Body of pancreas (tissue), 4 donors: ENCODE measurements at regions not wholly inside any gene's neighbourhood (a gene's known extent, or its start where the extent isn't known, plus 50 kb on each side); places are given as distances from the start of the nearest gene placed in this dataset.

Source experiments
- ATAC-seq: fragments of 150-250 bp; one replicate; pipeline ENCODE4 v1.9.1; 2016
- DNase-seq, 4 donors: peaks; one replicate each; pipeline ENCODE4 v3.0.0-alpha.2; 2019
- H3K27ac ChIP-seq, 4 donors: fragments of 200-600 bp; sonication (generic); 1 replicate in 3 of 4; 2 replicates in 1 of 4; pipeline versions ENCODE4 v1.5.1 to v1.6.1; 2016 to 2019; ENCODE audit warnings: mild to moderate bottlenecking in 1 of 4, mixed read lengths in 1 of 4, moderate library complexity in 1 of 4
- H3K27me3 ChIP-seq, 2 donors: fragments of 200-600 bp; sonication (generic); one replicate each; pipeline ENCODE4 v1.6.0; 2016; ENCODE audit warnings: mild to moderate bottlenecking in 1 of 2
- H3K36me3 ChIP-seq, 2 donors: fragments of 200-600 bp; sonication (generic); replicated peaks in 1 of 2; 2 replicates each; pipeline ENCODE4 v1.5.1; 2016; ENCODE audit warnings: low read depth in 2 of 2; ENCODE audit not compliant: insufficient read depth in 1 of 2
- H3K4me1 ChIP-seq: fragments of 200-600 bp; sonication (generic); one replicate; pipeline ENCODE4 v1.6.0; 2016
- H3K4me3 ChIP-seq, 2 donors: fragments of 200-600 bp; sonication (generic); 1 replicate in 1 of 2; 2 replicates in 1 of 2; pipeline ENCODE4 v1.5.1; 2016 to 2019
- H3K9me3 ChIP-seq, 3 donors: fragments of 200-600 bp; sonication (generic); 1 replicate in 2 of 3; 2 replicates in 1 of 3; pipeline ENCODE4 v1.5.1; 2016
- POLR2A ChIP-seq, 3 donors: fragments of 450-650 bp; IDR thresholded peaks; one replicate each; pipeline ENCODE4 v1.6.1; 2016; ENCODE audit warnings: antibody characterized with exemption in 3 of 3, mild to moderate bottlenecking in 2 of 3
- WGBS, 2 donors: methylation state at CpG; one replicate each; pipeline ENCODE4 v1.1.5; 2017; 5-methylcytosine and 5-hydroxymethylcytosine counted together
- intact Hi-C: fragments of 100-400 bp; cut with DNase I; formaldehyde crosslinking; loops from one replicate; pipeline ENCODE4 v1.15.1; 2023
- TF ChIP-seq, protein P1 (sequence below), 7 experiments: fragments of 450-650 bp in 4 of 7; fragments of 200-600 bp in 3 of 7; sonication (generic) in 3 of 7; IDR thresholded peaks; one replicate each; pipeline ENCODE4 v1.5.1; 2016 to 2019; ENCODE audit warnings: antibody characterized with exemption in 7 of 7

GRCh38 chr11:98835335-98835734 is 185.4 kb upstream of the CNTN5 start:
- 20 to 34% methylated on average over 2 of the region's 2 CpGs for WGBS, 2 donors
- no peak for ATAC-seq
- DNase-seq, result no peak
- intact Hi-C loops, result no loop called here
- Histone ChIP-seq H3K27ac (no peak overlapping the region), H3K4me1 (no peaks in the 10 kb centered on the region), H3K36me3 (no peaks in the 10 kb centered on the region), H3K9me3 (no peaks in the 10 kb centered on the region), H3K4me3 (no peak overlapping the region), H3K27me3 (no peaks in the 10 kb centered on the region)
- no peak for TF ChIP-seq POLR2A (IDR thresholded peaks at IDR 0.05)
- TF ChIP-seq, protein P1, sequence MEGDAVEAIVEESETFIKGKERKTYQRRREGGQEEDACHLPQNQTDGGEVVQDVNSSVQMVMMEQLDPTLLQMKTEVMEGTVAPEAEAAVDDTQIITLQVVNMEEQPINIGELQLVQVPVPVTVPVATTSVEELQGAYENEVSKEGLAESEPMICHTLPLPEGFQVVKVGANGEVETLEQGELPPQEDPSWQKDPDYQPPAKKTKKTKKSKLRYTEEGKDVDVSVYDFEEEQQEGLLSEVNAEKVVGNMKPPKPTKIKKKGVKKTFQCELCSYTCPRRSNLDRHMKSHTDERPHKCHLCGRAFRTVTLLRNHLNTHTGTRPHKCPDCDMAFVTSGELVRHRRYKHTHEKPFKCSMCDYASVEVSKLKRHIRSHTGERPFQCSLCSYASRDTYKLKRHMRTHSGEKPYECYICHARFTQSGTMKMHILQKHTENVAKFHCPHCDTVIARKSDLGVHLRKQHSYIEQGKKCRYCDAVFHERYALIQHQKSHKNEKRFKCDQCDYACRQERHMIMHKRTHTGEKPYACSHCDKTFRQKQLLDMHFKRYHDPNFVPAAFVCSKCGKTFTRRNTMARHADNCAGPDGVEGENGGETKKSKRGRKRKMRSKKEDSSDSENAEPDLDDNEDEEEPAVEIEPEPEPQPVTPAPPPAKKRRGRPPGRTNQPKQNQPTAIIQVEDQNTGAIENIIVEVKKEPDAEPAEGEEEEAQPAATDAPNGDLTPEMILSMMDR (IDR thresholded peaks at IDR 0.05), result no peak

DNA sequence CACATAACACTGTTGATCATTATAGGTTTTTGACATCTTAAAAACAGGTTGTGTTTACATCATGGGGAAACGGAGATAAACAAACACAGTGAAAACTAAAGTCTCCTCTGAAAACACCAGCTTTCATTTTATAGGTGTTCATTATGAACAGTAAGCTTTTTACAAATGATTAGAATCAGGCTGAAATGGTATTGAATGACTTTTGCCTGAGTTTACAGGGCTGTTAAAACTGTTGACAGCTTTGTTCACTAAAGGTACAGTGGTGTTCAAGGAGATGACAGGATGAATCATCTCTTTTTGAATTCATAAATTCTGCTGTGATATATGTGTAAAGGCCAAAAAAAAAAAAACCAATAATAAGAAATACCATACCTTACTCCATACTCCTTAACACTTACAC is 184.6 kb upstream of the CNTN5 start:
- TF ChIP-seq, protein P1 (IDR thresholded peaks at IDR 0.05), result no peak
- no peak for TF ChIP-seq POLR2A (IDR thresholded peaks at IDR 0.05)
- H3K36me3 ChIP-seq, result no peaks in the 10 kb centered on the region
- no peaks in the 10 kb centered on the region for H3K9me3 ChIP-seq
- ATAC-seq, result no peak
- WGBS, 2 donors, result 30 to 39% methylated on average over 1 of the region's 1 CpG
- intact Hi-C loops, result no loop called here
- H3K27me3 ChIP-seq, result no peaks in the 10 kb centered on the region
- DNase-seq, result no peak
- no peaks in the 10 kb centered on the region for H3K4me1 ChIP-seq
- H3K27ac ChIP-seq, result no peak overlapping the region
- no peak overlapping the region for H3K4me3 ChIP-seq

GRCh38 chr11:98842187-98842586 is 178.6 kb upstream of the CNTN5 start:
- DNase-seq (no peak), ATAC-seq (no peak)
- no peaks in the 10 kb centered on the region for H3K9me3 ChIP-seq
- no peak overlapping the region for H3K27ac ChIP-seq
- TF ChIP-seq, protein P1 (IDR thresholded peaks at IDR 0.05), result no peak
- TF ChIP-seq POLR2A (IDR thresholded peaks at IDR 0.05), result no peak
- no peak overlapping the region for H3K4me3 ChIP-seq
- intact Hi-C loops, result no loop called here
- no peaks in the 10 kb centered on the region for H3K4me1 ChIP-seq
- H3K36me3 ChIP-seq, result no peaks in the 10 kb centered on the region
- no peaks in the 10 kb centered on the region for H3K27me3 ChIP-seq

GRCh38 chr11:98862169-98862568 is 158.6 kb upstream of the CNTN5 start:
- Histone ChIP-seq H3K36me3 (no peaks in the 10 kb centered on the region), H3K4me1 (no peaks in the 10 kb centered on the region), H3K9me3 (no peaks in the 10 kb centered on the region), H3K27ac (no peak overlapping the region), H3K4me3 (no peak overlapping the region), H3K27me3 (no peaks in the 10 kb centered on the region)
- no peak for ATAC-seq
- 49 to 54% methylated on average over 5 of the region's 5 CpGs for WGBS, 2 donors
- intact Hi-C loops, result no loop called here
- DNase-seq, result no peak
- TF ChIP-seq POLR2A (IDR thresholded peaks at IDR 0.05), result no peak
- TF ChIP-seq, protein P1 (IDR thresholded peaks at IDR 0.05), result no peak

DNA sequence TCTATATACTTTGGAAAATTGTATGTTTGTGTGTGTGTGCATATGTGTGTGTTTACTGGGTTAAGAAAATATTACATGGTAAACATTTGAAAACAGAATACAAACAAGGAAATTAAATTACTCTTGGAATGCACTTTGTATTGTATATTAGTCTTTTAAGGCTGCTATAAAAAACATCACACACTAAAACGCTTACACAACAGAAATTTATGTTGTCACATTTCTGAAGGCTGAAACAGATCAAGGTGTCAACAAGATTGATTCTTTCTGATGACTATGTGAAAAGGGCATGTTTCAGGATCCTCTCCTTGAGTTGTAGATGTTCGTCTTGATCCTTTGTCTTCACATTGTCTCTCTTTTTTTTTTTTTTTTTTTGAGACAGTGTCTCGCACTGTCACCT is 149.1 kb upstream of the CNTN5 start:
- ATAC-seq (no peak), DNase-seq (no peak)
- Histone ChIP-seq H3K27ac (no peak overlapping the region), H3K36me3 (no peaks in the 10 kb centered on the region), H3K9me3 (no peaks in the 10 kb centered on the region), H3K4me1 (no peaks in the 10 kb centered on the region), H3K4me3 (no peak overlapping the region), H3K27me3 (no peaks in the 10 kb centered on the region)
- TF ChIP-seq, protein P1 (IDR thresholded peaks at IDR 0.05), result no peak
- TF ChIP-seq POLR2A (IDR thresholded peaks at IDR 0.05), result no peak
- intact Hi-C loops, result no loop called here
- 71% methylated on average over 3 of the region's 3 CpGs for WGBS, 2 donors
